ENCODE measurements at regions not wholly inside any gene's neighbourhood (a gene's known extent, or its start where the extent isn't known, plus 50 kb on each side); places are given as distances from the start of the nearest gene placed in this dataset.
"Not testable (repeated sequence)": the region's sequence is repeated elsewhere in the genome, so short reads cannot be mapped to it uniquely, and the experiment has no call there.

GRCh38 chr2:239831001-239831731, 194.0 kb downstream of the NDUFA10 start:
- DNase-seq, result no peak

GRCh38 chr2:239830121-239831000, 194.8 kb downstream of the NDUFA10 start:
- no peak for DNase-seq

GRCh38 chr2:239829326-239829725, 195.8 kb downstream of the NDUFA10 start:
- no peak for DNase-seq

GRCh38 chr2:239828973-239829275, 196.2 kb downstream of the NDUFA10 start:
- not testable (repeated sequence) for DNase-seq

- DNase-seq, result no peak
Observed at GRCh38 chr2:239828192-239828972, 196.8 kb downstream of the NDUFA10 start.

- no peak for DNase-seq
Observed at GRCh38 chr2:239827523-239827890, 197.6 kb downstream of the NDUFA10 start.

GRCh38 chr2:239826786-239827522, 198.2 kb downstream of the NDUFA10 start:
- no peak for DNase-seq

- no peak for DNase-seq
Observed at GRCh38 chr2:239826376-239826775, 198.8 kb downstream of the NDUFA10 start.

- no peak for DNase-seq
Observed at GRCh38 chr2:239825705-239825979, 199.5 kb downstream of the NDUFA10 start.

- no peak for DNase-seq
Observed at GRCh38 chr2:239824866-239825704, 200.1 kb downstream of the NDUFA10 start.

GRCh38 chr2:239824046-239824694, 201.0 kb downstream of the NDUFA10 start:
- peak; percentile 73 for DNase-seq

GRCh38 chr2:239822146-239822831, 202.9 kb downstream of the NDUFA10 start:
- DNase-seq, result no peak

GRCh38 chr2:239821694-239822075, 203.5 kb downstream of the NDUFA10 start:
- no peak for DNase-seq

- DNase-seq, result no peak
Observed at GRCh38 chr2:239820836-239821693, 204.1 kb downstream of the NDUFA10 start.

GRCh38 chr2:239819974-239820555, 205.1 kb downstream of the NDUFA10 start:
- DNase-seq, result no peak

GRCh38 chr2:239819091-239819973, 205.8 kb downstream of the NDUFA10 start:
- no peak for DNase-seq

- DNase-seq, result no peak
Observed at GRCh38 chr2:239818531-239819011, 206.6 kb downstream of the NDUFA10 start.

GRCh38 chr2:239818086-239818485, 207.1 kb downstream of the NDUFA10 start:
- no peak for DNase-seq
